Fibroblast of lung (primary cell): ENCODE measurements at regions not wholly inside any gene's neighbourhood (a gene's known extent, or its start where the extent isn't known, plus 50 kb on each side); places are given as distances from the start of the nearest gene placed in this dataset.

Source experiments
- DNase-seq, 2 donors: peaks; one replicate each; pipeline versions ENCODE4 v3.0.0 to v3.0.0-alpha.2; 2010; ENCODE audit warnings: low read depth in 2 of 2
- H2AFZ ChIP-seq: 2 replicates; pipeline ENCODE4 v1.5.1; 2012; ENCODE audit warnings: low read length, control low read depth, inconsistent platforms
- H3K27ac ChIP-seq: 2 replicates; pipeline ENCODE4 v1.5.1; 2011; ENCODE audit warnings: low read length, control low read depth; ENCODE audit not compliant: insufficient read depth
- H3K27me3 ChIP-seq: 2 replicates; pipeline ENCODE4 v1.5.1; 2011; ENCODE audit warnings: mild to moderate bottlenecking, low read length; ENCODE audit not compliant: control insufficient read depth, insufficient read depth
- H3K36me3 ChIP-seq: 2 replicates; pipeline ENCODE4 v1.5.1; 2011; ENCODE audit warnings: low read length; ENCODE audit not compliant: control insufficient read depth, insufficient read depth
- H3K4me1 ChIP-seq: 2 replicates; pipeline ENCODE4 v1.5.1; 2011; ENCODE audit warnings: low read length; ENCODE audit not compliant: control insufficient read depth, insufficient read depth; ENCODE audit errors: extremely low read depth
- H3K4me2 ChIP-seq: 2 replicates; pipeline ENCODE4 v1.5.1; 2011; ENCODE audit warnings: low read length, control low read depth; ENCODE audit not compliant: insufficient read depth; ENCODE audit errors: extremely low read depth
- H3K4me3 ChIP-seq, 4 experiments: fragments of 200-600 bp in 1 of 4; sonication (generic) in 1 of 4; replicated peaks in 1 of 4; 2 replicates each; pipeline ENCODE4 v1.5.1; 2011 to 2016; ENCODE audit warnings: low read length in 4 of 4, low read depth in 3 of 4, mild to moderate bottlenecking in 3 of 4, control low read depth in 2 of 4, inconsistent platforms in 1 of 4, mixed read lengths in 1 of 4; ENCODE audit not compliant: insufficient read depth in 1 of 4; ENCODE audit errors: control extremely low read depth in 1 of 4
- H3K79me2 ChIP-seq: 2 replicates; pipeline ENCODE4 v1.5.1; 2012; ENCODE audit warnings: mild to moderate bottlenecking, low read length, inconsistent platforms; ENCODE audit not compliant: control insufficient read depth, insufficient read depth
- H3K9ac ChIP-seq: 2 replicates; pipeline ENCODE4 v1.5.1; 2011; ENCODE audit warnings: mild to moderate bottlenecking, low read length, control low read depth; ENCODE audit not compliant: insufficient read depth
- H3K9me3 ChIP-seq: 2 replicates; pipeline ENCODE4 v1.5.1; 2012; ENCODE audit warnings: low read depth, low read length; ENCODE audit not compliant: control insufficient read depth, insufficient read depth
- H4K20me1 ChIP-seq: 2 replicates; pipeline ENCODE4 v1.5.1; 2011; ENCODE audit warnings: low read length; ENCODE audit not compliant: control insufficient read depth, insufficient read depth; ENCODE audit errors: extremely low read depth
- EZH2 ChIP-seq: IDR thresholded peaks from 2 replicates; pipeline ENCODE4 v1.5.1; 2012; ENCODE audit warnings: low read length, control low read depth, mild to moderate bottlenecking; ENCODE audit errors: missing control alignments
- TF ChIP-seq, protein P1 (sequence below), 2 donors: IDR thresholded peaks in 1 of 2; conservative IDR thresholded peaks in 1 of 2; 1 replicate in 1 of 2; 2 replicates in 1 of 2; pipeline ENCODE4 v1.5.1; 2011 to 2012; ENCODE audit warnings: low read length in 2 of 2, control low read depth in 1 of 2, inconsistent platforms in 1 of 2, low read depth in 1 of 2, mild to moderate bottlenecking in 1 of 2

DNA sequence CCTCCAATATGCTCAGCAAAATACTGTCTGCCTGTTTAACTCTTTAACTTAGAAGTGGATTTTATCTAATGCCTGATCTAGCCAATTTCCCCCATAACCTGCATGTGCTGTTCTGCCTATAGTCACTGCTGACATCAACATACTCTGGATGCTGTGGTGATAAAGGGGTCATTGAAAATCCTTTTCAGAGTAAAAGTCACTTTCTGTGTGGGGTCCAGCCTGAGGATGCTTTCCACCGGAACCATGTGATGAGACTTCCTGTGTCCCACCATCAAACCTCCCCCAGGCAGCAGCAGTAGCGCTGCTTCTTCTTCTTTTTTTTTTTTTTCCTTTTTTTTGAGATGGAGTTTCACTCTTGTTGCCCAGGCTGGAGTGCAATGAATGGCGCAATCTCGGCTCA lies 607.0 kb downstream of the BCL11B start:
- no peaks in the 10 kb centered on the region for H3K27me3 ChIP-seq
- no peaks in the 10 kb centered on the region for H3K4me1 ChIP-seq
- H3K79me2 ChIP-seq: no peaks in the 10 kb centered on the region
- no peak overlapping the region for H3K4me3 ChIP-seq
- no peak overlapping the region for H3K27ac ChIP-seq
- no peaks in the 10 kb centered on the region for H4K20me1 ChIP-seq
- no peak overlapping the region for H2AFZ ChIP-seq
- no peak for DNase-seq
- no peak for TF ChIP-seq EZH2
- TF ChIP-seq, protein P1, sequence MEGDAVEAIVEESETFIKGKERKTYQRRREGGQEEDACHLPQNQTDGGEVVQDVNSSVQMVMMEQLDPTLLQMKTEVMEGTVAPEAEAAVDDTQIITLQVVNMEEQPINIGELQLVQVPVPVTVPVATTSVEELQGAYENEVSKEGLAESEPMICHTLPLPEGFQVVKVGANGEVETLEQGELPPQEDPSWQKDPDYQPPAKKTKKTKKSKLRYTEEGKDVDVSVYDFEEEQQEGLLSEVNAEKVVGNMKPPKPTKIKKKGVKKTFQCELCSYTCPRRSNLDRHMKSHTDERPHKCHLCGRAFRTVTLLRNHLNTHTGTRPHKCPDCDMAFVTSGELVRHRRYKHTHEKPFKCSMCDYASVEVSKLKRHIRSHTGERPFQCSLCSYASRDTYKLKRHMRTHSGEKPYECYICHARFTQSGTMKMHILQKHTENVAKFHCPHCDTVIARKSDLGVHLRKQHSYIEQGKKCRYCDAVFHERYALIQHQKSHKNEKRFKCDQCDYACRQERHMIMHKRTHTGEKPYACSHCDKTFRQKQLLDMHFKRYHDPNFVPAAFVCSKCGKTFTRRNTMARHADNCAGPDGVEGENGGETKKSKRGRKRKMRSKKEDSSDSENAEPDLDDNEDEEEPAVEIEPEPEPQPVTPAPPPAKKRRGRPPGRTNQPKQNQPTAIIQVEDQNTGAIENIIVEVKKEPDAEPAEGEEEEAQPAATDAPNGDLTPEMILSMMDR (conservative IDR thresholded peaks at IDR 0.05 in 1 of 2, IDR thresholded peaks at IDR 0.05 in 1 of 2; ENCODE audit: low read depth in 1 of 2, low read length in 2 of 2): no peak
- no peak overlapping the region for H3K9ac ChIP-seq
- H3K4me2 ChIP-seq: no peak overlapping the region
- H3K9me3 ChIP-seq: no peaks in the 10 kb centered on the region
- no peaks in the 10 kb centered on the region for H3K36me3 ChIP-seq

DNA sequence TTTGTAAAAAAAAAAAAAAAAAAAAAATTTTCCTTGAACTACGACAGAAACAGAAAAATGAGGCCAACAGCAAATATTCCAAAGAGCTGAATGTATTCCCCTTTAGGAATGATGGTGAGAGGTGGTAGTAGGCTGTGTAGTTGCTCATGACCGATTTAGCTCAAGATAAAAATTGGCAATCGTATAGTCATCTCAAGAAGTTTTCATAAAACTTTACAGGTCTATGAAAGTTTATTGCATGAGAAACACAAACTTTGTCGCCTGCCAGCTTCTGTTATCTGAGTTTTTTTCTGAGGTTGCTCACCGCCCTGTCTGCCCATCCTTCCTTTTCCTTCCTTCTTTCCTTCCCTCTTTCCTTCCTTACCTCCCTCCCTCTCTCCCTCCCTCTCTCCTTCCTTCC lies 605.5 kb downstream of the BCL11B start:
- H3K27me3 ChIP-seq: no peaks in the 10 kb centered on the region
- no peak overlapping the region for H3K4me2 ChIP-seq
- DNase-seq: no peak
- H3K9me3 ChIP-seq: no peaks in the 10 kb centered on the region
- H3K4me1 ChIP-seq: no peaks in the 10 kb centered on the region
- H3K4me3 ChIP-seq: no peak overlapping the region
- no peak overlapping the region for H2AFZ ChIP-seq
- H3K79me2 ChIP-seq: no peaks in the 10 kb centered on the region
- H3K36me3 ChIP-seq: no peaks in the 10 kb centered on the region
- no peak overlapping the region for H3K27ac ChIP-seq
- H3K9ac ChIP-seq: no peak overlapping the region
- no peaks in the 10 kb centered on the region for H4K20me1 ChIP-seq
- TF ChIP-seq EZH2: no peak
- TF ChIP-seq, protein P1 (conservative IDR thresholded peaks at IDR 0.05 in 1 of 2, IDR thresholded peaks at IDR 0.05 in 1 of 2; ENCODE audit: low read depth in 1 of 2, low read length in 2 of 2): no peak

DNA sequence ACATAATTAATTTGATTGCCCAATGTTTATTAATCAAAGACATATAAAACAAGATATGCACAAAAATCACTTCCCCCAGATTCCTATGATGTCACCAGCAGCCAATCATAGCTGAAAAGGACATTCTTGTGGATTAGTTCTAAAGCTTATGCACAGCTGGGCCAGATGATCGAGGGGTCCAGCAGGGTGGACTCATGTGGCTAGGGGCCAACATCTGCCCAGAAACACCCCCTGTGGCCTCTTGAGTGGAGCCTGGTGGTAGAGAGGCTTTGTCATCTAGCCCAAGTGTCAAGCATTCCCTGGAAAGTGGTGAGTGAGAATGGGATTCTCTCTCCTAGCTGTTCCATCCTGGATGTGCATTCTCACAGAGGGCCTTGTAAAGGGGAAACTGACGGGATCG lies 590.0 kb downstream of the BCL11B start:
- no peak overlapping the region for H3K27ac ChIP-seq
- H2AFZ ChIP-seq: no peak overlapping the region
- no peak overlapping the region for H3K4me2 ChIP-seq
- no peaks in the 10 kb centered on the region for H3K4me1 ChIP-seq
- DNase-seq: no peak
- H3K4me3 ChIP-seq: no peak overlapping the region
- H4K20me1 ChIP-seq: no peaks in the 10 kb centered on the region
- H3K36me3 ChIP-seq: no peaks in the 10 kb centered on the region
- no peak for TF ChIP-seq EZH2
- TF ChIP-seq, protein P1 (conservative IDR thresholded peaks at IDR 0.05 in 1 of 2, IDR thresholded peaks at IDR 0.05 in 1 of 2; ENCODE audit: low read depth in 1 of 2, low read length in 2 of 2): no peak
- no peaks in the 10 kb centered on the region for H3K27me3 ChIP-seq
- H3K79me2 ChIP-seq: no peaks in the 10 kb centered on the region
- H3K9me3 ChIP-seq: no peaks in the 10 kb centered on the region
- no peak overlapping the region for H3K9ac ChIP-seq
